ENCODE measurements at regions not wholly inside any gene's neighbourhood (a gene's known extent, or its start where the extent isn't known, plus 50 kb on each side); places are given as distances from the start of the nearest gene placed in this dataset.

DNA sequence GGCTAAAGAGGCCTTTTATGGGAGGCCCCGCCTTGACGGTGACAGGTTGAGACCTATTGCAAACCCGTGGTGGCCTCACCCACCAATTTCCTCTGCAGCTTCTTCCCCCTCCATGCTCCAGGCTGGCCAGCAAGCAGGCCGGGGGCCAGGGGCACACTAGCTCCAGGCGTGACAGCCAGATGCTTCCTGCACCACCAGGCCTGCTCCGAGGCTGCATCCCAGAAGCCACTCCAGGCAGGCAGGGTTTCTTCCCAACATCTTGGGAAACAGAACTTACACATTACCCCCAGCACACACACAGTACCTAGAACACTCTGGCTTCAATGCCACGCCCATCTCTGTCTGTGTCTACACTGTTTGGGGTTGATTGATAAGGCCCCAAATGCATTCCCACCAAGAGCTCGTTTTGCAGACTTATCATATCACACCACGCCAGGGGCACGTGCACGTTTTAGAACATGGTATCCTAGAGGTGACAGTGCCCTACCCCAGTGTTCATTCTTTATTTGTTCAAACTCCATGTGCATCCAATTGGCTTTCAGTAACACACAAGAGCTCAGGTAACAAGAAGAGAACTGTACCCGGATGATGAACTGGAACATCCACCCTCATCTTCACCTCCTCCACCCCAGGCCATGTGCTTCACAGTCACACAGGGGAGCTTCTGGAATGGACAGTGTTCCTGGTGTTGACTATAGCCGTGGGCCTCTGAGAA, 221.4 kb upstream of the RREB1 start:
- DNase-seq (ENCODE audit: low read depth in 2 of 2), result no peak

GRCh38 chr6:6886886-6887285, 220.9 kb upstream of the RREB1 start:
- no peak for DNase-seq (ENCODE audit: low read depth in 2 of 2)

DNA sequence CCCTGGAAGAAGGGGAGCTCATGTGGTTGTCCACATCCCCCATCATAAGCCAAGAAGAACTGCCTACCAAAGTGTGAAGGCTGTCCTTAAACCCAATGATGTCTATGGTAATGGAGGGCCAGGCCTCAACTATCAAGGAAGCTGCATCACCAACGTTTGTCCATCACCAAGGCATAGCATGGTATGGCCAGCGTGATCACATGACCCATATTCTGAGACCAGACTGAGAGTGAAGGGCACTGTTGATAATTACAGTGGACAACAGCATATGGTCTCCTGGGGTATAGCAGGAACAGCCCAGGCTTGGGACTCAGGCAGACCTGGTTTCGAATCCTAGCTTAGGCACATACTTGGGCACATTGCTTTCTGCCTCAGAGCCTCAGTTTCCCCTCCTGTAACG, 218.2 kb upstream of the RREB1 start:
- DNase-seq (ENCODE audit: low read depth in 2 of 2), result no peak

DNA sequence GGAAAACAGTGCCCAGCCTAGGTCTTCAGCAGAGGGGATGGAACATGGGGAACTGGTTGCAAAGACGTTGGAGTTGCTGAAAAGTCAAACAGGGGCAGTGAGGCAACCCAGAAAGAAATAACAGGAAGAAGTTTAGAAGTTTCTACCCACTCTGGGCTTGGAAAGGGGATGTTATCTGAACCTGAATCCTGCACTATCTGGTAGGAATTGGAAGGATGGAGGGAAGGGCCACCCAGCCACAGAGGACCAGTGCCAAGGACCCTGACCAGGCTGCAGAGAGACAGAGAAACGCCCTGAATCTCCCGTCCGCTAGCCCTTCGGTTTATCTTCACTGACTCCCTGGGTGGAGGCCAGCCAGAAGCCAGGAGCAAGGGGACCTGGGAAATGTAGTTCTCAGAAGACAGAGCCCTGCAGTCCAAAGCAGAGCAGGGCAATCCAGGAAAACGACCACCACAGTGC, 217.3 kb upstream of the RREB1 start:
- peak in 1 of 2 donors; percentile 24 for DNase-seq (ENCODE audit: low read depth in 2 of 2)

DNA sequence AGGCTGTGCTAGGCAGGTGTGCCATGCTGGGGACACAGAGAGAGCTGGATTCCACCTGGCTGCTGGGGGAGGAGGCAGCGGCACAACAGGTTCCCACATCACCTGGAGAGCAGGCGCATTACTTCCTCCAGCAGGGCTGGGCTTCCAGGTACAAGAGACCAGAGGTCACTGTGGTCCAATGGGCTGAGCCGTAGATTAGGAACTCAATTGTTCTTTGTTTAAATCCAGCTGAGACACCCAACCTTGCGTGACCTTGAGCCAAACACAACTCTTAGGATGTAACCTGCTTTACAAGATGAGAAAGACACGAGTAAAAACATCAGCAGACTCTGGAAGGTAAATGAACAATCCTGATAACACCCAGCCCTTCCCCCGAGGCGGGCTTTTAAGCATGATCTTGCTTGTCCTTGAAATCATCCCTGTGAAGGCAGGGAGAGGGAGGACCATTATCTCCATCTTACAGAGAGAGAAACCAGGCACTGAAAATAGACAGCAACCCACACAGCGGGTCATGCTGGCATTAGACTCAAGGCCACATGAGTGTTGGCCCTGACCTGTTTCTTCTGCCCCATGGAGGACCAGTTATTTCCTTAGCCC, 216.5 kb upstream of the RREB1 start:
- no peak for DNase-seq (ENCODE audit: low read depth in 2 of 2)

DNA sequence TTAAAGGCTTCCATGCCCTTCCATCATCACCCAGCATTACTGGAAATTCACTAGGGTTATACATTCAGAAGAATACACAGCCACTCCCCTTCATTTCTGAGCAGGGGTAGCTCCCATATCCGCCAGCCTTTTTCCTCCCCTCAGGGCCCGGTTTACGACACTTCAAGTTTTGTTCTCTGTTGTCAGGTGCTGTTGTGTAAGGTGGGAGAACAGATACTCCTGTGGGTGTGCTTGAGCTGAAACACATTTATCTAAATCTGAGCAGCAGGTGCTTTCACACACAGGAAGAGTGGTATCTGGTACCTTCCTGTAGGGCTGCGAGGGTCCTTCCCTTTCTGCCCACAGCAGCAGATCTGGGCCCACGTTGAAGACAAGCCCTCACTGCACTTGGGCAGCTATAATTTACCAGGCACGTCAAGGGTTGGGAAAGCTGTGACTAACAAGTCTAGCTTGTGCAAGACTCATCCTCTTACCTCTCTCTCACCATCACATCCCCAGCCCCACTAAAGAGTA, 215.8 kb upstream of the RREB1 start:
- no peak for DNase-seq (ENCODE audit: low read depth in 2 of 2)

DNA sequence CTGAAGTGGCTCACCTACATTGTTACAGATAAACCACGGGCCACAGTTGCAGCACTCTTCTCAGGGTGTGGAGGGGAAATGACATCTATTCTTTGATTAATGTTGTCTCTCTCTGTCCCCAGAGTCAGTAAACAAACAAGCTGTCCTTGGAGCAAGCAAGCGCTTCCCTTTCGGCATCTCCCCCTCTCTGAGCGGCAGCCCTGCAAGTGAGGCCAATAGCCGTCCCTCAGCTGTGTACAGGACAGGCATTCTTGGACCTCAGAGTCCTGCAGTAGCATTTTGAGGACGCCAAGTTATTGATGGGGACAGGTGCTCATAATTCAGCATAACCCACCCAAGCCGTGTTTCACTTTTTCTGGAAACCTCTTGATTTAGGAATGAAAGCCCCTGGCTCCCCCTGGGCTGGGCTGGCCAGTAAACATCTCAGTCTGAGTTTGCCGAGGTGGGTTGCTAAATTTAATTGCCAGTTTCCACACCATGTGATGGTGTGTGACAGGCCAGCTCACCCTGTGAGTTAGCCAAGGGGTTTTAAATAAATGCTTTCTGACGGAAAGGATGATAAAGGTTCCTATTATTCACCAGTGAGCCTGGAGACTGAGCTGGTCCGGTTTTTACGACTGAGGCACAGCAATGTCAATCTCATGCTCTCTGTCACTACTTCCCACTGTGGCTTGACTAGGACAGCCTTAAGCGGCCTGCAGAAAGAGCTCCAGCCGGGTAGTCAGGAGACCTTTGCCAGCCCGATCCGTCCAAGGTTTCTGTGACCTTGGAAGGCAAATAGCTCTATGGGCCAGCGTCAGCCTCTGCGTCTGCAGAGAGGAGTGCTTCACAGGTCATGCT, 214.8 kb upstream of the RREB1 start:
- DNase-seq (ENCODE audit: low read depth in 2 of 2), result no peak

- DNase-seq (ENCODE audit: low read depth in 2 of 2), result no peak
Observed at GRCh38 chr6:6893701-6894100, 214.1 kb upstream of the RREB1 start.

DNA sequence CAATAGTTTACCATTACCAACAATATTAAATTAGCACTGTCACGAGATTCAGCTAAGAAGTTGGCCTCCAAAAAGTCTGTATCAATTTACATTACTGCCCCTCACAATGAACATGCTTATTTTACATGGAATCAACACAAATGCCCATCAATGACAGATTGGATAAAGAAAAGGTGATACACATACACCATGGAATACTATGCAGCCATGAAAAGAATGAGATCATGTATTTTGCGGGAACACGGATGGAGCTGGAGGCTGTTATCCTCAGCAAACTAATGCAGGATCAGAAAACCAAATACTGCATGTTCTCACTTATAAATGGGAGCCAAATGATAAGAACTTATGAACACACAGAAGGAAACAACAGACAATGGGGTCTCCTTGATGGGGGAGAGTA, 211.8 kb upstream of the RREB1 start:
- no peak for DNase-seq (ENCODE audit: low read depth in 2 of 2)

DNA sequence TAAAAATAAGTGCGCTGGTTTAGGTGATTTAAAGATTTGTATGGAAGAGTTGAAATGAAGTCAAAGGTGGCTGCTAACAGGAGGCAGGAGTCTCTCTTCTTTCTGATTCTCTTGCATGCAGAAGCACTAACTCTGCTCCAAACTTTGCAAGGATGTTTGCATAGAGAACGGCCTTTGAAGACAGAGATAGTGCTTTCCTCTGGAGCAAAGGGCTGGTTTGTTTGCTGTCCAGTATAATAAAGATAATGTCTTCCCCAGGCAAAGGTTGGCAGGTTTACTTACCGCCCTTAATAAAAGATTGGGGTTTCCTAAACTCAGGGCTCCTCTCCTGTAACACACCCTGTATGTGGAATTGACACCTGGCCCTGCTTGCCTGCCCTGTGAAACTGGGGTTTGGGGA, 210.6 kb upstream of the RREB1 start:
- no peak for DNase-seq (ENCODE audit: low read depth in 2 of 2)

DNA sequence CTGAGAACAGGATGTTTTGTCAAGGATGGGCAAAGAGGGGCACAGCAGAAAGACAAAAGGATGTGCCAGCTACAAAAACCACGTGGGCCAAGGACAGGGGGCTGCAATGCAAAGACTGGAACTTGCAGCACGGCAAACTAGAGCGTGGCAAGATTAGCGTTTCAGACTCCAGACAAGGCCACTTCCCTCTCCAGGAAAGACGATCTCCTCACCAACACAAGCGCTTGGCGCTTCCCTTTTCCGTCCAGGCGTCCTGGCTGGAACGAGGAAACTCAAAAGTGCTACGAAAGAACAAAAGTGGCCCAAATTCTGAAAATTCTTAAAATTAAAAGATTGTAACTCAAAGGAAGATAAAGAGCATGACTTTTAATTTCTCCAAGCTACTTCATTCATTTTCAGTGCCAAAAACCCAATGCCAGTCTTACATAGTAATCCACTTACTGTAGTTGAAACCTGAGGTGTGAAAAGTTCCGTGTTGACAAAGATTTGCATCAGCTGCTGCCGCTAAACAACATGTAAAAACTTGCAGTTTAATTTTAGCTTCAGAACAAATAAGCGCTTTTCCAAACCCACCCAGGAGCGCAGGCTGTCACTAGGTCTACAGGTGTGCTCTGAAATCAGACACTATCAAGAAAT, 207.1 kb upstream of the RREB1 start:
- no peak for DNase-seq (ENCODE audit: low read depth in 2 of 2)

DNA sequence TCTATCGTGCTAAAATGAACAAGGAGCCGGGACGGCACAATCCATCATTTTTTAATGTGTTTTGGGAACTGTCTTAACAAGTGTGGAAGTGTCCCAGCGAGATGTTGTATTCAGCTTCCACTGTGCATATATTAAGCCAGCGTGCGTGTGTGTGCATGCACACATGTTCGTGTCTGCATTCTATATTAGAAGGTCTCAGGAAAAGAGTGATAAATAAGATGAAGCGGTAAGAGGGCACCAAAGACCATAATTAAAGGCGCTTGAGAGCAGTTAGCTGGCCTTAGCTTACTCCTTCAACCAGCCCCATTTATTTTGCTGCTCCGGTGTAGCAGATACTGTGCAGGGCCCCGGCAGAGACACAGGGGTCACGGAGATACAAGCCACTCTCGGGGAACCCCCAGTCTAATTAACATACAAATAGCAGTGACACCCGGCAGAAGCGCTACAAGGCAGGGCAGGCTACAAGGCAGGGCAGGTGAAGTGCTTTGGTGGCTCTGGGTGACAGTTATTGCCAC, 206.5 kb upstream of the RREB1 start:
- DNase-seq (ENCODE audit: low read depth in 2 of 2), result no peak

GRCh38 chr6:6901945-6902344, 205.8 kb upstream of the RREB1 start:
- no peak for DNase-seq (ENCODE audit: low read depth in 2 of 2)

GRCh38 chr6:6905961-6906518, 201.7 kb upstream of the RREB1 start:
- no peak for DNase-seq (ENCODE audit: low read depth in 2 of 2)

GRCh38 chr6:6906570-6907213, 201.1 kb upstream of the RREB1 start:
- no peak for DNase-seq (ENCODE audit: low read depth in 2 of 2)

DNA sequence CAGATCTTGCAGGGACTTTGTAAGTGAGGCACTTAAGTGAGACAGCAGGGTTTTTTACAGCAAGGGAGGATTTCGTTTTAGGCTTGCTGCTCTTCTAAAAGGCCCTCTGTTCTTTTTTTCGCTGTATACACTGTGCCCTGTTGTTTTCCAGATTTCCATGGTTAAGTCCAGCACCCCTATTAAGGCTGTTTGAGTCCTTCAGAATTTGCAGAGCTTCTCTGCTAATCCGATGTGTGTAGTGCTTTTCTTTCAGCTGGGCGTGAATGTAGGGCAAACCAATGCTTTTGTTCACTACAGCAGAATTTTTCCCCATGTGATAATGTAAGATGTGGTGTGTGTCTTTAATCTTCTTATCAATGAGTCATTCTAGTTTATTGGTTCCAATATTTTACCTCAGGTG, 200.5 kb upstream of the RREB1 start:
- DNase-seq (ENCODE audit: low read depth in 2 of 2), result no peak

DNA sequence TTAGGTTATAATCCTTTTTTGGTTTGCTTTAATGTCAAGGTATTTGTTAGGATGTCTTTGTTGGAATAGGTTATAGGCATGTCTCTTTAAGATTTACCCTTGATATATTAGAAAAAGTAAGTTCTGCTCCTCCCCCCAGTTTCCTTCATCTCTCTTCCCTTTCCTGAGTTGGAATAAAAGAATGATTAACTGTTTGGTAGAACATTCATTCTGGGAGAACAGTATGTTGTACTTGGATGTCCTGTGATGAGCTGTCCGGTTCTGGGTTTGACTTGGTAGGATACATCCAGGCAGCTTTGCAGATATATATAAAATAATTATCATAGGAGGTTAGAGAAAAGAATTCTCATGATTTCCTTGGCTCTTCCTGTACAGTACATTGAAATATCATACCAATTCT, 199.6 kb upstream of the RREB1 start:
- DNase-seq (ENCODE audit: low read depth in 2 of 2), result peak in 1 of 2 donors; percentile 9

DNA sequence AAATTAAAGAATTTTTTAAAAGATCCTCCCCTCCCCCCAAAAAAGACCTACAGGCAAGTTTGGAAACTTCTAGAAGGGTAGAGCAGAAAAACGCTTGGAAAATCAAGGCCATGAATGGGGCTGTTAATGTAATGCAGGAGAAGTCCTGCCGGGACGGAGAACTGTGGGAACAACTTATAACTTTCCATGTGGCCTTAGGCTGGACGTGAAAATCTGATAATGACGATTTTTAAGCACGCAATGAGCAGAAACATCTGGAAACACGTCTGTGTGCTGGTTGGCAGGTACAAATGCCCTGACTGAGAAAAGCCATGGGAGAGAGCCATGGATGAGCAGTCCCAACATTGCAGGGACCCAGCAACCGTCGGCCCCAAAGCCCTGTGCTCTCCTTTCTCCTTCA, 198.7 kb upstream of the RREB1 start:
- DNase-seq (ENCODE audit: low read depth in 2 of 2), result no peak

DNA sequence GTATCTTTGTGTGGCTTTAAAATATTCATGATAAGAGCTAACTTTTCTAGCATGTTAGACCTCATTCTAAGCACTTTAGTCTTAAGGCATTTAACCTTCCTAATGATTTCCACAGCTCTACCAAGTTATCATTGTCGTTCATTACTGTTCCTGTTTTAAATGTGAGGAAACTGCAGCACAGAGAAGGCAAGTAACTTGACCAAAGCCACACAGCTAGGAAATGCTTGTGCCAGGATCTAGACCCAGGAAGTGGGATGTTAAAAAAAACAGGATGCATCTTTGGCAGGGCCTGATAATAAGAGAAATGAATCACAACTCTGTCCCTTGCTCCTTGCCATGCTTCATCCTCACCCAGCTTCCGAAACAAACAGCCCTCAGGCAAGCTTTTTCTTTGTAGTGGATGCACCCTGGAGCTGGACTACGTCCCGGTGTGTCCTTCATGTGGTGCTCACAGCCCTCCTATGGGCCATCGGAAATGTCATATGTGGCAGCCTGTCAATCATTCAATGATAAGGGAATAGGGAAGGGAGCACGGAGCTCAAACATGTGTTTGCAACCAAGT, 196.9 kb upstream of the RREB1 start:
- no peak for DNase-seq (ENCODE audit: low read depth in 2 of 2)

GRCh38 chr6:6911391-6911790, 196.4 kb upstream of the RREB1 start:
- DNase-seq (ENCODE audit: low read depth in 2 of 2), result no peak
